Stomach (tissue), 4 donors: ENCODE measurements at regions not wholly inside any gene's neighbourhood (a gene's known extent, or its start where the extent isn't known, plus 50 kb on each side); places are given as distances from the start of the nearest gene placed in this dataset.
"Not testable (repeated sequence)": the region's sequence is repeated elsewhere in the genome, so short reads cannot be mapped to it uniquely, and the experiment has no call there.

Experiments
- CTCF ChIP-seq, 7 experiments: fragments of 450-650 bp in 4 of 7; fragments of 200-600 bp in 3 of 7; sonication (generic) in 3 of 7; IDR thresholded peaks; one replicate each; pipeline ENCODE4 v1.5.1; 2016 to 2019; ENCODE audit warnings: antibody characterized with exemption in 7 of 7, control low read depth in 2 of 7, mild to moderate bottlenecking in 1 of 7
- POLR2A ChIP-seq, 4 donors: fragments of 450-650 bp; IDR thresholded peaks; one replicate each; pipeline ENCODE4 v1.6.1; 2016; ENCODE audit warnings: antibody characterized with exemption in 4 of 4, control low read depth in 2 of 4, mild to moderate bottlenecking in 1 of 4, moderate library complexity in 1 of 4
- POLR2AphosphoS5 ChIP-seq, 3 donors: sonication (generic); formaldehyde crosslinking; IDR thresholded peaks; one replicate each; pipeline ENCODE4 v1.6.1; 2016; ENCODE audit warnings: antibody characterized with exemption in 3 of 3

GRCh38 chrX:28367649-28368048, 219.6 kb upstream of the IL1RAPL1 start:
- TF ChIP-seq POLR2AphosphoS5, POLR2A, CTCF (IDR thresholded peaks at IDR 0.05): not testable (repeated sequence)
